ENCODE measurements at regions not wholly inside any gene's neighbourhood (a gene's known extent, or its start where the extent isn't known, plus 50 kb on each side); places are given as distances from the start of the nearest gene placed in this dataset.

DNA sequence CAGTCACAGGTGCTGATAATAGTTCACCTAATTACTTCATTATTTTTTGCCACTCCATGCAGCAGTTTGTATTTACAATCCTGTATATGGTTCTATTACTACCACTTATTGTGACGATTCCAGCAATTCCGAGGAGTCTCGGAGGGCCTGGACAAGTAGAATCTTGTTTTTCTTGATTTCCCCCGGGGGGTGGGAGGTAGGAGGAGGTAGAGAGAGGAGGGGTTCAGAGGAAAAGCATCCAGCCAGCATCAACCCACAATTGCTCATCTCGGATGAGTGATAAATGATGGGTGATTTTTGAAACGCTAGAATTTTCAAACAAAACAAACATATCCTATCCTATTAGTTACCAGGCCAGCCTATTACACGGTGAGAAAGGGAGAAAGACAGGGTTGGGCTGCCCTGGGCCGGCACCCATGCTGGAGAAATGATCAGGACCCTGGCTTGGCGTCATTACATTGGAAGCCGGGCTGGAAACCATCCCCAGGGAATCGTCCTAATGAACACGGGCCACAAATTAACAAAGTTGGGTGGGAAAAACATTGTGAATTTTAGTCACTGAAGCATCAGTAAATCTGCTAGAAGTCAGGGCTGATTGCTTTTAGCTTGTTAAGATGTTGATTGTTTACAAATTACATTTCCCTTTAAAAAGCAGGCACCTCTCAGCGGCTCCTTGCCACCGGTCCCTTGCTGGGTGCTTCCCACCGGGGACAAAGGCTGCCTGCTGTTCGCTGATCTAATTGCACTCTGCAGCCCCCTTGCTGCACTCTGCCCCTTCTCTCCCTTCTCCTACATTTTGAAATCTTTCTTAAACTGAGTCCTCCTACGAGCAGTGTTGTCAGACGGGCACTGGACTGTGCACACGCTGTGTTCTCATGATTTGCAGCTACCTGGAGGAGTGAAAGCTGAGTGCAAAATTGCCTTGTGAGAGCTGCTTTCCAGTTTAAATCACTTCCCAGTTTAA, 95.5 kb downstream of the FAM204A start:
- no peak for DNase-seq

DNA sequence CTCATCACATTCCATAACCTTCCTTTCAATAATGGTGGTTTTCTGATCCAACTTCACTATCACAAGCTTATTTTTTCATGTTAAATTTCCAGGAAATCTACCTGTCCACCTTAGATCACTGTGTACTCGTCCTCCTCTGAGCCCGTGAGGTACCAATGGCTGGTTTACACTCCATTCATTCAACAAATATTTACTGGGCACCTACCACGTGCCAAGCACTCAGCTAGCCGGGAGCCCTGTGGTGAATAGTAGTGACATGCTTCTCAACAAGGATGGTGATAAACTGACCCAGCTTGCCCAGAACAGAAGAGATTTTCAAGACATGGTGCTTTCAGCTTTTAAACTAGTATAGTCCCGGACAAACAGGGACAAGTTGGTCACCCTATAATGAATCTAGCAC, 98.2 kb downstream of the FAM204A start:
- no peak for DNase-seq

GRCh38 chr10:118241229-118242137, 100.6 kb downstream of the FAM204A start:
- peak; percentile 76 for DNase-seq

- DNase-seq = no peak
Observed at GRCh38 chr10:118239236-118239630, 102.9 kb downstream of the FAM204A start.

DNA sequence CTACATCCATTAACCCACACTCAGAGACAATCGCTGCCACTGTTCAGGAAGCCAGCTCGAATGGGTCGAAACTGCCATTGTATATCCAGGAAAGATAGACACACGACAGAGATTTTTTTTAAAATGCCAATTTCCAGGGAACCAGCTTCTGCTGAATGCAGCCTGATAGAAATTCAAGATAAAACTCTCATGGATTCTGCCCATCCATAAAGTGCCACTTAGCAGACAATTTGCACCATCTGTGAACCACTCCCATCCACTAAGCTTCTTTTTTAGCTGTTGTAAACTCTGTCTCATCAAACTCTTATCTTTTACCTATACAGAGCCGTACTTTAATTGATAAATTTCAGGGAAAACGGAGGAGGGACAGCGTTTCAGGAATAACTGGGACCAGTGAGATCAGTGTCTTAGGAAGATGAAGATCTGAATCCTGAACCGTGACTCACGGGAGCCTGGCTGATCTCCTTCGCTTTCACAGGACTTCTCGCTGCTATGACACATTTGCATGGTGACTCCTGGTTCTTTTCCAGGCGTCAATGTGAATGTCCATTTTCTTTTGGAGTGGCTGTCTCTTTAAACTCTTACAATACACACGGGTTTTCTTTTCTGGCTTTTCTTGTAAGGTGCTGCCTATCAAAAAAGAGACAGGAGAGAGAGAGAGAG, 103.4 kb downstream of the FAM204A start:
- no peak for DNase-seq

DNA sequence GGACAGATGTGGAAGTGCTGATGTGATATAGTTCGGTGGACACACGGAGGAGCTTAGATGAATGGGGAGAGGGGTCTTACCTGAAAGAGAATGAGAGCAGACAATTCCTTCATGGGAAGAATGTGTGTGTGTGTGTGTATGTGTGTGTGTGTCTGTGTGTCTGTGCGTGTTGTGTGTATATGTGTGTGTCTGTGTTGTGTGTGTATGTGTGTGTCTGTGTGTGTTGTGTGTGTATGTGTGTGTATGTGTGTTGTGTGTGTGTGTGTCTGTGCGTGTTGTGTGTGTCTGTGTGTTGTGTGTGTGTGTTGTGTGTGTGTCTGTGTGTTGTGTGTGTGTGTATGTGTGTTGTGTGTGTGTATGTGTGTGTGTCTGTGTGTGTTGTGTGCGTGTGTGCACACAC, 104.2 kb downstream of the FAM204A start:
- no peak for DNase-seq

DNA sequence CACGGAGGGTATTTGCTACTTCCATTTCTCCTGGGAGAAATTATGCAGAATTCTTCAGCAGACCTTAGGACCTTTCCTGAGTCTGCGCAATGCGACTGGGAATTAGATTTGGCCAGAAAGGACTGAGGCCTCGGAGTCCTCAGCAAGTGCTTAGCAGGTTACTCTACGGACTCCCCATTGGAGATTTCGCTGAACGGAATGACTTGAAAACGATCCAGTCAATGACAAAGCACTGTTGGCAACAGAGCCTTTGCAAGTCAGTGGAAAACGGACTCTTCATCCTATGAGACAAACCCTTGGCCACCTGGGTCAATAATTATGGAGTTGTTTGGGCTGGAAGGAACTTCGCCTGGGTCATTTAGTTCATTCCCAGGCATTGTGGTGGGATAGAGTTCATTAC, 107.4 kb downstream of the FAM204A start:
- no peak for DNase-seq

DNA sequence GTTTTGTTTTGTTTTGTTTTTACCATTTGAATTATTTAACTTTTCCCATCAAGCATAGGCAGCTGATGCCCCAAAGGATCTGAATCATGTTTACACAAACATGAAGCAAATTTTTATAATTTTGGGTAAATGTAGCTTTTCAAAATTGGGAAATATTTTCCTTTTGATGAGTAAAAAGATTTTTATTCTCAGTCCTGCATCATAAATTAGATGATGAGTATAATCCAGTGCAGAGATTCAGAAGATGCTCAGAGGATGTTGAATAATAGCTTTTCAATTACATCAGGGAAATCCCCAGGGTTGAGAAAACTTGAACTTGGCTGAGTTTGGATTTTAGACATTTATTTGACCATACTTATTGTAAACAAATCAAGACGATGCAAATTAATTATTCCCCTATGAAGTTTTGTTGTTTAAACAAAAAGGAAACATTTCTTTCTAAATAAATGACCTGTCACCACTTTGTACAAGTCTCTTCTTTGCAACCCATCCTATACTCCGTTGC, 121.7 kb downstream of the FAM204A start:
- DNase-seq = no peak

- DNase-seq = no peak
Observed at GRCh38 chr10:118218562-118218961, 123.6 kb downstream of the FAM204A start.

DNA sequence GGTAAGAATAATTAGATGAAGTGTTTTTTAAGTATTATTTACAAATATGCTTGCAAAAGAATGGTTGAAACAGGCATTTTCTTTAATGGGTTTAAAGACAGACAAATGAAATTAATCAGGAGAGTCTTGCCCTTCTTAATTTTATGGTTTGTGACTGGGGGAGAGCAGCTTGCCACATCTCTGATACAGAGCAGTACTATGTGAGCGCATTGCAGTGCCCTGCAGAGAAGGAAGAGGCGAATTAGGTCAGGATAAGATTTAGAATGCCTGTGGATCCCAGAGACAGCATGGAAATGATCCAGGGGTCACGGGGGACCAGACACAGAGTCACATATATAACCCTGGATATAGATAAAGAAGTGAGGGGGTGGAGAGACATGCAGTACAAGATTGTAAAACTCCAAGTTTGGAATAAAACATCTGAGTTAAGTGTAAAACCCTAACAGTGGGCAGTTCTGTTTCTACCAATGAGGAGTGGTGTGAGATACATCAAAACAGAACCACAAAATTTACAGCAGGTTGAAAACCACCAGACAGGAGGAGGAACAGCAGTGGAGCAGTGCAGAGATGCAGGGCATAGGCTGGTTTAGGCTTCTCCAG, 125.5 kb downstream of the FAM204A start:
- DNase-seq = no peak

DNA sequence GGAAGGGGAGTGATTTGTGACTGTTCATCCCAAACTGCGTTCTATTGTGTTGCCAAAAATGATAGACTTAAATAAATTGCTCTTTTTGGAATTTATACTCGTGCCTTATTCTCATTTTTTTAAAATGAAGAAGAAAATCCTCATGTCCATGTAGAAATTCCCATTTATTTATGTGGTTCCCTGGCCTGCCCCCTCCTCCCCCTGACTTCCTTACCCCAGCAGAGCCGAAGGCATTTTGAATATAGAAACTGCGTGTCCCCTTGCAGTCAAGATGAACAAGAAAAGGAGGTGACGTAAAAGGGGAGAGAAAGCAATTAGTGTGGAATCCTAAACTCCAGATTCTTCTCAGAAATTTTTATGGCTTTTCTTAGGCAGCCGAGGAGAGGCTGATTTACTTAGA, 126.1 kb downstream of the FAM204A start:
- DNase-seq = no peak

DNA sequence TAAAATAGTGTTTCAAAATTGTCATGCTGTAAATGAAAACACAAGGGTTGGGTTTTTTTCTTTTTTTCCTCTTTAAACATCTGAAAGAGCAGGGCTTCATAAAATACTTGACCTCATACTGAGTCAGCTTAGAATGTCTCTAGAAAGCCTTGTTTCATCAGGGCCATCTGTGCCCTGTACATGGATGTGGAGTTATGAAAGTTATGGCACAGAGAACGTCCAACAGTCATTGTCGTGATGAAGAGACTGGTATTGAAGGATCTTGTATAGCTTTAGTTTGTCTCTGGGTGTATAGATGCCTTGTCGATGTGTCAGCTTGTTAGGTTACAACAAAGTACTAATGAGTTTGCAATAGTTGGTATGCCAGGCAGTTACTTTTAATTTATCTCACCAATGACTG, 127.3 kb downstream of the FAM204A start:
- no peak for DNase-seq

DNA sequence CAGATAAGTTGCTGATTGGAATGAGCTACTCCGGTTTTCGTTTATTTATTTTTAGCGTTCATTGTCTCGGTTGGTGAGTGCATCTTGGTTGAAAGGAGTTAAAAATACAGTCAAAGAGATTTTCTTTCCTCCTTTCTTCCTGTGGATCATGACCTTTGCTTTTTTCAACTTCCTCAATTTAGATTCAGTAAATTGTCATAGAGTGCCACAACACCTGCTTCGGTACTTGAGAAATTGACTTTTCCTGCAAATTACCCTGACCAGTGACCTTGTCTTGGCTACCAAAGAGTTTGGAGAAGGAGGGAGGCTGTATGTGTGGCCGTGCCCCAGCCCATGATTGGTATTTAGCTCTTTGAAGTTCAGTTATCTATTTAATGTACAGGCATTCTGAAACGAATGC, 128.7 kb downstream of the FAM204A start:
- no peak for DNase-seq

DNA sequence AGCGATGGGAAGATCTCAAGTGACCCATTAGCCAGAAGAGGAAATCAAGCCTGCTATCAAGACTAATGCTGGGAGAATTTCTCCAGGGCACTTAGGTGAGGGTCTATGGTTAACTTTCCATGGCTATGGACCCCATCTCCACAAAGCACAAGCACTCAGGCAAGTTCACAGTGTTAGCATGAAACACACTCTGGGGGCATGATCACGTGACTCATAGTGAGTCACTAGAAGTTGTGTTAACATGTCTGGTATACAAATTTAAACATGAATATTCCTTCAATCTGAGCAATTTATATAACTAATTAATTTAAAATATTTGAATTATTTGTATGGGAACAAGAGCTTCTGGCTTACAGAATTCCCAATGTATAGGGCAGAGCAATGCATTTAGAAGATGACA, 131.8 kb downstream of the FAM204A start:
- no peak for DNase-seq

GRCh38 chr10:118209215-118209614, 132.9 kb downstream of the FAM204A start:
- DNase-seq = no peak

- DNase-seq = no peak
Observed at GRCh38 chr10:118207470-118208007, 134.6 kb downstream of the FAM204A start.

DNA sequence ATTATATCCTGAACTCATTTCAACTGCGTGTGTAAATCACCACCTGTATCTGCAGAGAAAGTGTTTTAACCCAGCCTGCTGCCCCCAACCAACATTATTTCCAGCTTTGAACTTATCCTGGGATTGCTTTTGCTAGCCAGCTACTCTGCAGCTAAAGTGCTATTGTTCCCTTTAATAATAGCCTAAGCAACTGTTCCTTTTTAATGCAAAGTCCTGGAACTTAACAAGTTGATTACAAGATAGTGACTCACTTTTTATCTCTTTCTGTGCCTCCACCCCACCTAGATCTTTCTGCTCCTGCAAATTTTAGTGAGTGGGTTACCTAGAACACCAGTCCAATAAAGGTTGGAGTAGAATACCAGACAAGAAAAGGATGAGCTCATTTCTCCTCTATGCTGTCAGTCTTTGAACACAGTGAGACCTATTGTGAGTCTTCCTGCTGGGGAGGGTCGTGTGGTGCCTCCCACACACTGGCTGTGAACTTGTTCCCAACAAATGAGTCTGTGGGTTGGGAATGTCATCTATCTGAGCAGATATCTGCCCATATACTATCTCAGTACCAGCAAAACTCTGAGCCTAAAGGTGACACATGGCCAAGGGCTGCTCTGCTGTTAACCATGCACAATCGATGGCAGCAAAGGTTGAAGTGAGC, 137.7 kb downstream of the FAM204A start:
- DNase-seq = no peak

DNA sequence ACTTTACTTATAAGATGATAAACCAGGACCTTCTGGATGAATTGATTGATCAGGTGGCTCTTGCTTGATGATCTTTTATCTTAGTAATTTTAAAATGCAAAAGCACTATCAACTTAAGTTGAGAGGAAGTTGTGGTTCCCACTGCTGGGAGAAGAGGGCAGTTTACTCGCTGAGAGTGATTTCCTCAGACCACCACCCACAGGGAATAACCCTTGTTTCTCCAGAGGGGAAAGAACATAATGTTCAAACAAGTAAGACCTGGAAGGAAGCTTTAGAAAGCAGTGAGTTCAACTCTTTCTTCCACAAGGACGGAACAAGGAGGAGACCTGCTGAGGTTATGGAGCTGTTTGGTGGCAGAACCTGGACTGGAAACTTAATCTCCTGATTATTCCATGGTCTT, 138.7 kb downstream of the FAM204A start:
- no peak for DNase-seq

- DNase-seq = no peak
Observed at GRCh38 chr10:118195729-118196128, 146.4 kb downstream of the FAM204A start.

GRCh38 chr10:118193642-118194041, 146.9 kb upstream of the RAB11FIP2 start:
- DNase-seq = no peak

DNA sequence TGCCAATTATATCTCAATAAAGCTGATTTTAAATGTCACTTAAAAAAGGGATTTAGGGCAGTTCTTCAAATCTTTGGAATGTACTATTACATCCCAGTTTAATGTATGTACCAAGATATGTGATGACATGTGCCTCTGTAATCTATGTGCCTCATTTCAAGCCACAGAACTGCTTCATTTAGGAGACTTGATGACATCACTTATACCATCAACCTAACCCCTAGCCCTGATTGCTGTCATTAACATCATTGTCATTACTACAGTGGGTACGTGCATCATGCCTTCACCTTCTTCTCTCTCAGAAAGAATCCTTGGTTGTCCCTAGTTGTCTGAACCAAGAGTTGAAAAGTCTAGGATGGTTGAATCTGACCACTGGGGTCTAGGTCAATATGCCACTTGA, 134.3 kb upstream of the RAB11FIP2 start:
- DNase-seq = no peak

GRCh38 chr10:118175148-118175547, 128.4 kb upstream of the RAB11FIP2 start:
- DNase-seq = no peak

All from stimulated activated CD4-positive, alpha-beta T cell treated with anti-CD3 and anti-CD28 coated beads, Interleukin-15, amount 100 ng/mL, for 24 hours (primary cell).